ENCODE measurements at regions not wholly inside any gene's neighbourhood (a gene's known extent, or its start where the extent isn't known, plus 50 kb on each side); places are given as distances from the start of the nearest gene placed in this dataset.
"Not testable (repeated sequence)": the region's sequence is repeated elsewhere in the genome, so short reads cannot be mapped to it uniquely, and the experiment has no call there.

DNA sequence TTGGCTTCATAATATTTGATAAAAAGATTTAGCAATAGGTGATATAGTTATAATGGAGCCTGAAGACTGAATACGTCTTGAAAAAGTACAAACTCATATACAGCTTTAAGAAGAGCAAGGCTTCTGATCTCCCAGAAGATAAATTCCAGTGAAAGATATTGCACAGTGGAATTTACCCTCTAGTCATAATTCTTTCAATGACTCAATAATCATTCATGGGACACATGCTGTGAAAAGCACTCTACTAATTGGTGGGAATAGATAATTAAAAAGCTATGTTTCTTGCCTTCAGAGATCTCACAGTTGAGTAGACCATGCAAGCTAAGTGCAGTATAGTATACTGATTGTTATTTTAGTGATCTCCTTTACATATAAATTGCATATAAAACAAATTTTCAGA lies 538.6 kb upstream of the CYLC2 start:
- H3K27ac ChIP-seq = no peak overlapping the region
- H3K4me1 ChIP-seq = no peaks in the 10 kb centered on the region
- in situ Hi-C loops (cut with MboI; ENCODE audit: low pct_ligation_motif_present in 1 of 4, low pct_unique_long_range_greater_than_20kb in 1 of 4, low sequenced_read_pairs in 3 of 4) (no loop called here), intact Hi-C loops (cut with DNase I; ENCODE audit: low total_unique reads) (no loop called here)
- H3K27me3 ChIP-seq = no peaks in the 10 kb centered on the region
- no peak overlapping the region for H3K4me3 ChIP-seq
- 83 to 93% methylated on average over 1 of the region's 1 CpG for WGBS, 2 donors (ENCODE audit: low coverage in 1 of 2)
- TF ChIP-seq, protein P1, sequence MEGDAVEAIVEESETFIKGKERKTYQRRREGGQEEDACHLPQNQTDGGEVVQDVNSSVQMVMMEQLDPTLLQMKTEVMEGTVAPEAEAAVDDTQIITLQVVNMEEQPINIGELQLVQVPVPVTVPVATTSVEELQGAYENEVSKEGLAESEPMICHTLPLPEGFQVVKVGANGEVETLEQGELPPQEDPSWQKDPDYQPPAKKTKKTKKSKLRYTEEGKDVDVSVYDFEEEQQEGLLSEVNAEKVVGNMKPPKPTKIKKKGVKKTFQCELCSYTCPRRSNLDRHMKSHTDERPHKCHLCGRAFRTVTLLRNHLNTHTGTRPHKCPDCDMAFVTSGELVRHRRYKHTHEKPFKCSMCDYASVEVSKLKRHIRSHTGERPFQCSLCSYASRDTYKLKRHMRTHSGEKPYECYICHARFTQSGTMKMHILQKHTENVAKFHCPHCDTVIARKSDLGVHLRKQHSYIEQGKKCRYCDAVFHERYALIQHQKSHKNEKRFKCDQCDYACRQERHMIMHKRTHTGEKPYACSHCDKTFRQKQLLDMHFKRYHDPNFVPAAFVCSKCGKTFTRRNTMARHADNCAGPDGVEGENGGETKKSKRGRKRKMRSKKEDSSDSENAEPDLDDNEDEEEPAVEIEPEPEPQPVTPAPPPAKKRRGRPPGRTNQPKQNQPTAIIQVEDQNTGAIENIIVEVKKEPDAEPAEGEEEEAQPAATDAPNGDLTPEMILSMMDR (IDR thresholded peaks at IDR 0.05) = no peak
- TF ChIP-seq POLR2AphosphoS5 (IDR thresholded peaks at IDR 0.05) (no peak), POLR2A (IDR thresholded peaks at IDR 0.05) (no peak), EP300 (IDR thresholded peaks at IDR 0.05; ENCODE audit: low read depth) (no peak)
- H3K36me3 ChIP-seq = no peaks in the 10 kb centered on the region
- H3K9me3 ChIP-seq = no peaks in the 10 kb centered on the region
- DNase-seq = no peak

DNA sequence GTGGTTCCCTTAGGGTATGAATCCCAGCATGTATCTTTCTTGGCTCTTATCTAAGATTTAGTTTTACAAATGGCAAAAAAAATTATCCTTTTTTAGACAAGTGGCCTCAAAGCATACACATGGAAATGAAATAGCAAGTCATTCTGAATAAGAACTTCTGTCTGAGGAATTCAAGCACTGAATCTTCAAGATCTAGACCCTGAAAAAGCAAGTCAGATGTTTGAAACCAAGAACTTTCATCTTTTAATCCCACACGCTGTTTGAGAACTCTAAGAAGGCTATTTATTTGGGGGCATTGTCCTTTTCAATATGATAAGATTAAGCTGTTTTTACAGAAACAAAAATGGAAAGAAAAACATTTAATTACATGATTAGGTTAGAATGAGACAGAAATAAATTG lies 549.2 kb upstream of the CYLC2 start:
- no peak overlapping the region for H3K4me3 ChIP-seq
- H3K27ac ChIP-seq = no peak overlapping the region
- H3K4me1 ChIP-seq = no peaks in the 10 kb centered on the region
- no peaks in the 10 kb centered on the region for H3K9me3 ChIP-seq
- intact Hi-C loops (cut with DNase I; ENCODE audit: low total_unique reads) (no loop called here), in situ Hi-C loops (cut with MboI; ENCODE audit: low pct_ligation_motif_present in 1 of 4, low pct_unique_long_range_greater_than_20kb in 1 of 4, low sequenced_read_pairs in 3 of 4) (no loop called here)
- TF ChIP-seq POLR2A (IDR thresholded peaks at IDR 0.05) (no peak), EP300 (IDR thresholded peaks at IDR 0.05; ENCODE audit: low read depth) (no peak), POLR2AphosphoS5 (IDR thresholded peaks at IDR 0.05) (no peak)
- TF ChIP-seq, protein P1 (IDR thresholded peaks at IDR 0.05) = no peak
- DNase-seq = no peak
- H3K27me3 ChIP-seq = no peaks in the 10 kb centered on the region
- WGBS, 2 donors (ENCODE audit: low coverage in 1 of 2) = 67 to 87% methylated on average over 1 of the region's 1 CpG
- no peaks in the 10 kb centered on the region for H3K36me3 ChIP-seq

DNA sequence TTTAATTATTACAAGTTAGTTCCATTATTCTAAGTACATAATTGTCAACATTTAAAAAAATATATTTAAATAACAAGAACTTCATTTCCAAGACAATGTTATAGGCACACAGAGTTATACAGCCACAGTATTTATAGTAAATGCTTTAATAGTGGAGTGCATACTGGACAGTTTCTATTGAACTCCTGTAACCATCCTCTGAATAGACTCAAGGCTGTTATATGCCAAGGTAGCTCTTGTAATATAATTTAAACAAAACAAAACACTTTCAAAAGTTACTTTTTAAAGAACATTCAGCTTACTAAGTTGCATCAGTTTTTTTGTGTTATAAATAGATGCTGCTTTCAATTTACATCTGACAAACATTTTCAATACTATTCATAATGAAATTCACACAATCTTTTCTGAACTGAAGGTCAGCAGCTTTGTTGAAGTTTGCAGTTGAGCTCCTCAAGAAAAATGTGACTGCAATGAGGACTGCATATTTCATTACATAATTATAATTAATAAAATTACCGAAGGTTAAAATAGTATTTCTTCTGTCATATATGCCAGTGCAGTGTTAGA lies 549.9 kb upstream of the CYLC2 start:
- WGBS, 2 donors (ENCODE audit: low coverage in 1 of 2) = 83 to 90% methylated on average over 1 of the region's 1 CpG
- Histone ChIP-seq H3K27ac (no peak overlapping the region), H3K36me3 (no peaks in the 10 kb centered on the region), H3K4me3 (no peak overlapping the region), H3K4me1 (no peaks in the 10 kb centered on the region), H3K9me3 (no peaks in the 10 kb centered on the region), H3K27me3 (no peaks in the 10 kb centered on the region)
- in situ Hi-C loops (cut with MboI; ENCODE audit: low pct_ligation_motif_present in 1 of 4, low pct_unique_long_range_greater_than_20kb in 1 of 4, low sequenced_read_pairs in 3 of 4) (no loop called here), intact Hi-C loops (cut with DNase I; ENCODE audit: low total_unique reads) (no loop called here)
- TF ChIP-seq POLR2A (IDR thresholded peaks at IDR 0.05) = no peak
- DNase-seq = no peak

DNA sequence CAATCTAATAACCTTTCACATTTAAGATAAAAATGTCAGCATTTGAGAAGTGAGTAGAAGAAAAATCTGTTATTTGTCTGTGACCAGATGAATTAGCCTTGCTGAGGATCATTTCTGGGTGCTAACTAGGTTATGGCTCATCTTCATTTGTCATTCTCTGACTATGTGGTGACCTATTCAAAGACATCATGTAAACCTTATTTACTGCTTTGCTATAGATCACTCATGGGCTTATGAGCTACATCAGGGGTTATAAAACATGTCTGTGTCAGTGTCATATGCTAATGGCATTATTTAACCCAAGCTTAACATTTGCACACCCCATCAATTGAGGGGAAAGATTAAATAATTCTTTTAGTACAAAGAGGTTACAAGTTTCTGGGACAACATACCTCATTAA lies 555.5 kb upstream of the CYLC2 start:
- intact Hi-C loops (cut with DNase I; ENCODE audit: low total_unique reads) = no loop called here
- DNase-seq = no peak
- no peak for TF ChIP-seq POLR2A (IDR thresholded peaks at IDR 0.05)
- no peak for TF ChIP-seq POLR2AphosphoS5 (IDR thresholded peaks at IDR 0.05)
- TF ChIP-seq, protein P1 (IDR thresholded peaks at IDR 0.05) = no peak
- Histone ChIP-seq H3K36me3 (no peaks in the 10 kb centered on the region), H3K27ac (no peak overlapping the region), H3K9me3 (no peaks in the 10 kb centered on the region), H3K4me3 (no peak overlapping the region), H3K4me1 (no peaks in the 10 kb centered on the region), H3K27me3 (no peaks in the 10 kb centered on the region)
- in situ Hi-C loops (cut with MboI; ENCODE audit: low pct_ligation_motif_present in 1 of 4, low pct_unique_long_range_greater_than_20kb in 1 of 4, low sequenced_read_pairs in 3 of 4) = no loop called here

DNA sequence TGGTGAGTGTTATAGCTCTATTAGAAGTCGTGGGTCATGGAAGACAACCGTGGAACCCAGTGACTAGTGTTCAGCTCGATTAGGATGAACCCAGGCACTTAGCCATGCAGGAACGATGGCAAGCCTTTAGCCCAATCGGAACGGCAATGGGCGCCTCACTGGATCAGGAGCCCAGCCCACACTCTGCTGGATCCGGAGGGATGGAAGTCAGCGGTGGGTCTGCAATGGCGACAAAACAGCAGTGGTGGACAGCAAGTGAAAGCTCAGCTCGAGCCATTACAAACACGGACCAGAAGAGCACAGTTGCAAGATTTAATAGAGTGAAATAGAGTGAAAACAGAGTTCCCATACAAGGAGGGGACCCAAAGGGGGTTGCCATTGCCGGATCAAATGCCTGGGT lies 558.5 kb upstream of the CYLC2 start:
- H3K27me3 ChIP-seq; in situ Hi-C loops (cut with MboI; ENCODE audit: low pct_ligation_motif_present in 1 of 4, low pct_unique_long_range_greater_than_20kb in 1 of 4, low sequenced_read_pairs in 3 of 4); H3K4me1 ChIP-seq; H3K36me3 ChIP-seq; H3K4me3 ChIP-seq; intact Hi-C loops (cut with DNase I; ENCODE audit: low total_unique reads); H3K9me3 ChIP-seq; H3K27ac ChIP-seq; DNase-seq: not testable (repeated sequence)
- 84 to 86% methylated on average over 9 to 13 of the region's 13 CpGs for WGBS, 2 donors (ENCODE audit: low coverage in 1 of 2)

Measured in transverse colon (tissue), 4 donors.